ENCODE measurements at regions not wholly inside any gene's neighbourhood (a gene's known extent, or its start where the extent isn't known, plus 50 kb on each side); places are given as distances from the start of the nearest gene placed in this dataset.

DNA sequence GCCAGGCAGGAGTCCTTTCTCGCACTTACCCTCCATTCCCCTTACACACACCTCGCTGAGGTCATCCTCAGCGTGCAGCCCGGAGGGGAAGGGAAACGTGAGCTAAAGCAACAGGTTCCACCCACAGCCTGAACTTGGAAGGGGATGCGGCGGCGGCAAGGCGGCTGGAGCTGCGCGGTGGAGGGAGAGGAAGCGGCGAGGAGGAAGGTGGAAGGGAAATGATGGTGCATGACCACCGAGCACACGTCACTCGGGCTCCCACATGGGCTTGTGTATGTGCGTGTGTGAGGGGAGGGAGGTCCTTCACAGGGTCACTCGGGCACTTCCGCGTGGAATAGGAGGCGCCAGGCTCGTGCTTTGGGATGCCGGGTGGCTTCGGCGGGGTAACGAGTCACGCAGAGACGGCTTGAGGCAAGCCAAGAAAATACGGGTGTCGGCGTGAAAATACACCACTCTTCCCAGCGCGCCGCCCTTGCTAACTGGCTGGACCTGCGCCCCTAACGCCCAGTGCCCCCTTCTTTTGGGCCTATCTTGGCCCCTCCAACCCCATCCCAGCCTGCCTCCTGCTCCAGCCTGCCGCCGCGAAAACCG is 225.5 kb upstream of the IL12A start:
- DNase-seq (ENCODE audit: low read depth), result no peak
- TF ChIP-seq, protein P1, sequence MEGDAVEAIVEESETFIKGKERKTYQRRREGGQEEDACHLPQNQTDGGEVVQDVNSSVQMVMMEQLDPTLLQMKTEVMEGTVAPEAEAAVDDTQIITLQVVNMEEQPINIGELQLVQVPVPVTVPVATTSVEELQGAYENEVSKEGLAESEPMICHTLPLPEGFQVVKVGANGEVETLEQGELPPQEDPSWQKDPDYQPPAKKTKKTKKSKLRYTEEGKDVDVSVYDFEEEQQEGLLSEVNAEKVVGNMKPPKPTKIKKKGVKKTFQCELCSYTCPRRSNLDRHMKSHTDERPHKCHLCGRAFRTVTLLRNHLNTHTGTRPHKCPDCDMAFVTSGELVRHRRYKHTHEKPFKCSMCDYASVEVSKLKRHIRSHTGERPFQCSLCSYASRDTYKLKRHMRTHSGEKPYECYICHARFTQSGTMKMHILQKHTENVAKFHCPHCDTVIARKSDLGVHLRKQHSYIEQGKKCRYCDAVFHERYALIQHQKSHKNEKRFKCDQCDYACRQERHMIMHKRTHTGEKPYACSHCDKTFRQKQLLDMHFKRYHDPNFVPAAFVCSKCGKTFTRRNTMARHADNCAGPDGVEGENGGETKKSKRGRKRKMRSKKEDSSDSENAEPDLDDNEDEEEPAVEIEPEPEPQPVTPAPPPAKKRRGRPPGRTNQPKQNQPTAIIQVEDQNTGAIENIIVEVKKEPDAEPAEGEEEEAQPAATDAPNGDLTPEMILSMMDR (conservative IDR thresholded peaks at IDR 0.05; ENCODE audit: low read depth, low read length), result no peak
- H3K4me3 ChIP-seq (ENCODE audit: low read depth, low read length), result peak overlapping the region; percentile 73

DNA sequence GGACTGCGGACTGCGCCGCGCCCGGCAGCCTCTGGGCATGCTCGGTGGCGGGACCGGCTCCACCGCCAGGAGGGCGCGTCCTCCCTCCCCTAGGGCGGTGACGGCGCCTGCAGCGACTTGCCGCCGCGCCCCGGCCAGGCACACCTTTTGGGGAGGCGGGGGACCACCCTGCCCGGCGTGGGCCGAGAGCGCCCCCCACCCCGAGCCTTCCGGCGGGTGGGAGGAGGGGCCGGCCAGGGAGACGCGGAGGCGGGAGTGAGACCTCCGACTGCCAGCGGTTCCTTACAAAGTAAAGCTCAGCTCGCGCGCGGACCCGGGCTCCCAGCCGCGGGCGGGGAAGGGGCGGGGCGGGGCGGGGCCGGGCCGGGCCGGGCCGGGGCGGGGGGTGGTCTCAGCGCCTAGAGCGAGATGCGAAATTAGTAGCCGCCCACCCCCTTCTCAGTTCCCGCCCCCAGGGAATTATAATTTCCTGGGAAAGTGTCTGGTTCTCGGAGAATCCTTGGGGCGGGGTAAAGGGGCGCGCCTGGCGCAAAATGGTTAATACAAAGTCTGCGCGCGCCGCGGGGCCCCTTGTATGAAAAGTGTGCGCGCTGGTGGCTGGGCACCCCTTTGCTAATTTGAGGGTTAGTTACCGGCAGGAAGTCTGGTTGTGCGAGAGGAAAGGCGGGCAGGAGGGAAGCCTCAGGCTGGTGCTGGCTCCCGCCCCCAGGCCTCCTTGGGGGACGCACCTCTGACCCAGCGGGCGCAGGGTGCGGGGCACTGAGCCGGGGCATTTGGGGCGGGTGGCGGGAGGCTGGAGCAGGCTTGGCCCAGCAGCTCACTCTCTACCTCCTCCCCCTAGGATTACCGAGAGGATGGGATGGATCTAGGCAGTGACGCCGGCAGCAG is 224.8 kb upstream of the IL12A start:
- DNase-seq (ENCODE audit: low read depth), result no peak
- TF ChIP-seq, protein P1 (conservative IDR thresholded peaks at IDR 0.05; ENCODE audit: low read depth, low read length), result no peak
- peak overlapping the region; percentile 73 for H3K4me3 ChIP-seq (ENCODE audit: low read depth, low read length)

DNA sequence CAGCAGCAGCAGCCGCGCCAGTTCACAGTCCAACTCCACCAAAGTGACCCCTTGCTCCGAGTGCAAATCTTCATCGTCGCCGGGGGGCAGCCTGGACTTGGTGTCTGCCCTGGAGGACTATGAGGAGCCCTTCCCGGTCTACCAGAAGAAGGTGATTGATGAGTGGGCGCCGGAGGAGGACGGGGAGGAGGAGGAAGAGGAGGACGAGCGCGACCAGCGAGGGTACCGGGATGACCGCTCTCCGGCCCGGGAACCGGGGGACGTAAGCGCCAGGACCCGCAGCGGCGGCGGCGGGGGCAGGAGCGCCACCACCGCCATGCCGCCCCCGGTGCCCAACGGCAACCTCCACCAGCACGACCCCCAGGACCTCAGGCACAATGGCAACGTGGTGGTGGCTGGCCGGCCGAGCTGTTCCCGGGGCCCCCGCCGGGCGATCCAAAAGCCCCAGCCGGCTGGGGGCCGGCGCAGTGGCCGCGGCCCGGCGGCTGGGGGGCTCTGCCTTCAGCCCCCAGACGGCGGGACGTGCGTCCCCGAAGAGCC is 224.1 kb upstream of the IL12A start:
- TF ChIP-seq, protein P1 (conservative IDR thresholded peaks at IDR 0.05; ENCODE audit: low read depth, low read length), result no peak
- no peak for DNase-seq (ENCODE audit: low read depth)
- H3K4me3 ChIP-seq (ENCODE audit: low read depth, low read length), result peak overlapping the region; percentile 73

DNA sequence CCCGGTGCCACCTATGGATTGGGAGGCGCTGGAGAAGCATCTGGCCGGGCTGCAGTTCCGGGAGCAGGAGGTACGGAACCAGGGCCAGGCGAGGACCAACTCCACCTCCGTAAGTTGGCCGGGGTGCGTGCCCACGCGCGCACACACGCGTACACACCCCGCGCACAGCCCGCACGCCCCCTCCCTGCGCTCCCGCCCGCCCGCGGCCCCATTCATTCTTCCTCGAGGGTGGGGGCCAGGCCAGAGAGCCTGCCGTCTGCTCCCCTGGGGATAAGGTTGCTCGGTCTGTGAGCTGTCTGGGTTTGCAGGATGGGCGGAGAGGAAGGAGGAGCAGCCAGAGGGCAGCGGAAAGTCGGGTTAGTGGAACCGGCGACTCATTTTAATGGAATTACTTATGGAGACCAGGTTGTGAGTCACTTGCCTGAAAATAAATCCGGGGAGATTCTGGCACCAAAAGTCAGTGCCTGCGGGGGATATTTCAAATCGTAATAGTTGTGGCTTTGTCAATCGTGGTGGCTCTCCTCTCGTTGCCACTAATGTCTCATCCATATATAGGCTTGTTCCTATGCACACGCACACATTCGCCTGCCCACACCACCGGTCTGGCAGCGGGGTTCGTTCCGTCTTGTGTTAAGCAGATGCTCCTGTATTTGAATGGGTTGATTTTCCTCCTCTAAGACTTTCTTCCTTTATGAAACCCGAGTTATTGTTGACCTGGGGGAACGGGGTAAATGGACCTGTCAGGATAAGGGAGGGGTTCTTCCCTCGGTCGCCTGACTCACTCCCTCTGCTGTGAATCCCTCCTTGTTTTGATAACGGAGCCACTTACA is 223.4 kb upstream of the IL12A start:
- H3K4me3 ChIP-seq (ENCODE audit: low read depth, low read length), result peak overlapping the region; percentile 73
- TF ChIP-seq, protein P1 (conservative IDR thresholded peaks at IDR 0.05; ENCODE audit: low read depth, low read length), result no peak
- DNase-seq (ENCODE audit: low read depth), result peak; percentile 86

DNA sequence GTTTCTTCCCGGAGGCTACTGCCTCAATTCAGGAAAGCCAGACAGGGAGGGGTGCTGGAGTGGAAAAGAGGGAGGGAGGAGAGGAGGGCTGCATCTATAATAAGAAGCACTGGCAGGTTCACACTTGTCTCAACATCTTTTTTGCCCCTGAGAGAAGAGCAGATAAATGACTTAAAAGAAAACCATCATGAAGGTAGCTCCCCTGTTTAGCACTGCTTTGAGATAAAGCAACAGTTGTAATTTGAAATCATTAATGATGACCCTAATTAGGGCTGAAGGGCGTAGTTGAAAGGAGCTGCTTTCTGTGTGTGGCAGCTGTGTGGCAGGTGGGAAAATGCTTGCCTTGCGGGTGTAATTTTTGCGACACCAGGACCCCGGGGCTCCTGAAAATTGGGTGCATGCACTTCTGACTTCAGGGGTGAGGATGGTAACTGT is 222.8 kb upstream of the IL12A start:
- TF ChIP-seq, protein P1 (conservative IDR thresholded peaks at IDR 0.05; ENCODE audit: low read depth, low read length), result no peak
- peak overlapping the region; percentile 73 for H3K4me3 ChIP-seq (ENCODE audit: low read depth, low read length)

DNA sequence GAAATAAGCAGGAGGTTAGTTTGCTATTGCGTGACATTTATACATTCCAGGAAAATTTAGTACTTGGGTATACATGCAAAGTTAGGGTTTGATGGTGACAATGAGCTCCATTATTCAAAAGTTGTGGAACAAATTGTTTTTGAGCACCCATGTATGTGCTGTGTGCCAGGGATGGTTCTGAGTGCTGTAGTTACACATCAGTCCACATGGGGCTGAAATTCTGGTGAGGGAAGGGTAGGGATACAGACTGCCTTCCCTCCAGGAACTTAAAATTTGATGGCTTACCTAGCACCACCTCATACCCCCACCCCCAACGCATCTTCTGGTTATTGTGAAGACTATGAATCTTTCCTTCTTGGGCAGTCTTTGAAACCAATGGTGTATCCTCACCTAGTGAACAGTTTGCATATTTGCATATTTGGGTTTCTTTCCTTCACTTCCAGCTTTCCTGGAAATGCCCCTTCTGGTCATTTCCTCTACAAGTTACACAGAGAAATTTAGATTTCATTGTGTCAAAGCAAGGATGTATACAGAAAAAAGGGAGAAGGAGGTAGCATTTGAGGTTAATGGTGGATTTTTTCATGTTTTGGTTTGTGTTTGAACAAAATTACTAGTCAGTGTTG is 222.0 kb upstream of the IL12A start:
- peak overlapping the region; percentile 73 for H3K4me3 ChIP-seq (ENCODE audit: low read depth, low read length)
- no peak for DNase-seq (ENCODE audit: low read depth)
- TF ChIP-seq, protein P1 (conservative IDR thresholded peaks at IDR 0.05; ENCODE audit: low read depth, low read length), result peak; percentile 70

More for the DNA sequence above, 222.8 kb upstream of the IL12A start:
- DNase-seq (ENCODE audit: low read depth), result no peak
